ENCODE measurements at regions not wholly inside any gene's neighbourhood (a gene's known extent, or its start where the extent isn't known, plus 50 kb on each side); places are given as distances from the start of the nearest gene placed in this dataset.

DNA sequence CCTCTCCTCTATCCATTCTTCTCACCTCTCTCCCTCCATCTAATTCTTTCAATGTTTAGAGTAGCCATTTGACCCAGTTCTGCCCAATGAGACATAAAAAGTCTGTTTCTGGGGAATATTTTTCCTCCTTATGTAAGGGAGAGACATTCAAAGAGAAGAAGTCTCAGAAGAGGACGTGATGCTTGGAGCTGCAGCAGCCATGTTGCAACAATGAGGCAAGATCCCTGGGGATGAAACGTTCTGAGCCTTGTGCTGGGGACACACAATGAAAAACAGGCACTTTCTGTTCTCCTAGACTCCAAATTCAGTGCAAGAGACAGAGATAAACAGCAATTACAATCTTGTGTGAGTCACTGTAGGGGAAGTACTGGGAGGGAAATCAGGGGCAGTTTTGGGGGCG lies 130.8 kb downstream of the FOXL1 start:
- TF ChIP-seq, protein P1, sequence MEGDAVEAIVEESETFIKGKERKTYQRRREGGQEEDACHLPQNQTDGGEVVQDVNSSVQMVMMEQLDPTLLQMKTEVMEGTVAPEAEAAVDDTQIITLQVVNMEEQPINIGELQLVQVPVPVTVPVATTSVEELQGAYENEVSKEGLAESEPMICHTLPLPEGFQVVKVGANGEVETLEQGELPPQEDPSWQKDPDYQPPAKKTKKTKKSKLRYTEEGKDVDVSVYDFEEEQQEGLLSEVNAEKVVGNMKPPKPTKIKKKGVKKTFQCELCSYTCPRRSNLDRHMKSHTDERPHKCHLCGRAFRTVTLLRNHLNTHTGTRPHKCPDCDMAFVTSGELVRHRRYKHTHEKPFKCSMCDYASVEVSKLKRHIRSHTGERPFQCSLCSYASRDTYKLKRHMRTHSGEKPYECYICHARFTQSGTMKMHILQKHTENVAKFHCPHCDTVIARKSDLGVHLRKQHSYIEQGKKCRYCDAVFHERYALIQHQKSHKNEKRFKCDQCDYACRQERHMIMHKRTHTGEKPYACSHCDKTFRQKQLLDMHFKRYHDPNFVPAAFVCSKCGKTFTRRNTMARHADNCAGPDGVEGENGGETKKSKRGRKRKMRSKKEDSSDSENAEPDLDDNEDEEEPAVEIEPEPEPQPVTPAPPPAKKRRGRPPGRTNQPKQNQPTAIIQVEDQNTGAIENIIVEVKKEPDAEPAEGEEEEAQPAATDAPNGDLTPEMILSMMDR (conservative IDR thresholded peaks at IDR 0.05; ENCODE audit: low read depth, low read length): no peak
- no peak for TF ChIP-seq EZH2 (IDR thresholded peaks at IDR 0.05; ENCODE audit: borderline replicate concordance, low read depth, low read length, poor library complexity, severe bottlenecking)
- Histone ChIP-seq H3K27ac (ENCODE audit: low read depth, low read length, poor library complexity, severe bottlenecking) (no peak overlapping the region), H3K27me3 (replicated peaks; ENCODE audit: insufficient read depth, low read depth, low read length, poor library complexity) (peaks cover 20% of the 10 kb centered on the region), H3K9me3 (ENCODE audit: low read depth, low read length, poor library complexity, severe bottlenecking) (no peaks in the 10 kb centered on the region), H3K4me1 (ENCODE audit: insufficient read depth, low read length, poor library complexity, severe bottlenecking) (no peaks in the 10 kb centered on the region), H3K36me3 (ENCODE audit: insufficient read depth, low read length, poor library complexity, severe bottlenecking) (no peaks in the 10 kb centered on the region), H3K4me3 (ENCODE audit: low read depth, low read length, poor library complexity, severe bottlenecking) (no peak overlapping the region)
- BruUV-seq (replicated peaks): no TSS peak
- ChIA-PET POLR2A (ENCODE audit: low non-redundant PET) (no interaction called here), CTCF (no interaction called here)
- DNase-seq (ENCODE audit: low spot score): no peak
- intact Hi-C loops (cut with micrococcal nuclease; ENCODE audit: unreplicated experiment): no loop called here

DNA sequence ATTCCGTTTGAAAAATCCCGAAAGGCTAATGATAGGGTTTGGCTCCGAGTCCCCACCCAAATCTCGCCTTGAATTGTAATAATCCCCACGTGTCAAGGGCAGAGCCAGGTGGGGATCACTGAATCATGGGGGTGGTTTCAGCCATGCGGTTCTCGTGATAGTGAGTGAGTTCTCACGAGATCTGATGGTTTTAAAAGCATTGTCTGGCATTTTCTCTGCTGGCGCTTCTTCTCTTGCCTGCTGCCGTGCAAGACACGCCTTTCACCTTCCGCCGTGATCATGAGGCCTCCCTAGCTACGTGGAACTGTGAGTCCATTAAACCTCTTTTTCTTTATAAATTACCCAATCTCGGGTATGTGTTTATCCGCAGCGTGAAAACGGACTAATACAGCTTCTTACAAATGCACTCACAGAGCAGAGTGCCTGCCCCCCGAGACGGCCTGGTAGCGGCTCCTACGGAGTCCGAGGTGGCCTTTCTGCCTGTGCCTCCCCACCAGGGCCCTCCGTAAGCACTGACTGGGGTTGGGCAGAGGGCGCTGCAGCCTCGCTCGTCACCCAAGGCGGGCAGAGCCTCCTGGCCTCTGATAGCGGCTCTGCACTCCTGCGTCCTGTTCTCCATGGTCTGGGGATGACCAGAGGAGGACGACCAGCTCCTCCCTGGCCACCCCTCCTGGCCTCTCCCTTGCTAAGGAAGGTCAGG lies 131.7 kb downstream of the FOXL1 start:
- intact Hi-C loops (cut with micrococcal nuclease; ENCODE audit: unreplicated experiment): no loop called here
- no TSS peak for BruUV-seq (replicated peaks)
- CTCF ChIA-PET: no interaction called here
- H3K4me1 ChIP-seq (ENCODE audit: insufficient read depth, low read length, poor library complexity, severe bottlenecking): no peaks in the 10 kb centered on the region
- H3K27ac ChIP-seq (ENCODE audit: low read depth, low read length, poor library complexity, severe bottlenecking): no peak overlapping the region
- H3K36me3 ChIP-seq (ENCODE audit: insufficient read depth, low read length, poor library complexity, severe bottlenecking): no peaks in the 10 kb centered on the region
- no peak for DNase-seq (ENCODE audit: low spot score)
- peaks cover 20% of the 10 kb centered on the region for H3K27me3 ChIP-seq (replicated peaks; ENCODE audit: insufficient read depth, low read depth, low read length, poor library complexity)
- POLR2A ChIA-PET (ENCODE audit: low non-redundant PET): no interaction called here
- H3K4me3 ChIP-seq (ENCODE audit: low read depth, low read length, poor library complexity, severe bottlenecking): no peak overlapping the region
- TF ChIP-seq, protein P1 (conservative IDR thresholded peaks at IDR 0.05; ENCODE audit: low read depth, low read length): no peak
- no peak for TF ChIP-seq EZH2 (IDR thresholded peaks at IDR 0.05; ENCODE audit: borderline replicate concordance, low read depth, low read length, poor library complexity, severe bottlenecking)
- no peaks in the 10 kb centered on the region for H3K9me3 ChIP-seq (ENCODE audit: low read depth, low read length, poor library complexity, severe bottlenecking)

DNA sequence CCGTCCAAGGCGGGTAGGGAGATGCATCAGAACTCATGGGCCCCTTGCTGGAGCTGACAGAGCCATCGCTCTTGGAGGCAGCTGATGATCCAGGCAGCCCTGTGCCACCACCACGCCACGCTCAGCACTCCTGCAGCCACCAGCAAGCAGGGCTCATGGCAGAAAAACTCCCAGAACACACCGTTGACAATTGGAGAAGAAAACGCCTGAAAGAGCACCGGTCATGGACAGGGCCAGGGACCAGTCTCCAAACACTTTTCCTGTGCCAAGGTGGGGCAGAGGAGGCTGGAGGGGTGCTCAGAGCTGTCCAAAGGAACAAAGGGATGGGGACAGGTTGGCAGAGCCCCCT lies 132.2 kb downstream of the FOXL1 start:
- DNase-seq (ENCODE audit: low spot score): no peak
- ChIA-PET POLR2A (ENCODE audit: low non-redundant PET) (no interaction called here), CTCF (no interaction called here)
- intact Hi-C loops (cut with micrococcal nuclease; ENCODE audit: unreplicated experiment): no loop called here
- Histone ChIP-seq H3K4me3 (ENCODE audit: low read depth, low read length, poor library complexity, severe bottlenecking) (no peak overlapping the region), H3K27ac (ENCODE audit: low read depth, low read length, poor library complexity, severe bottlenecking) (no peak overlapping the region), H3K4me1 (ENCODE audit: insufficient read depth, low read length, poor library complexity, severe bottlenecking) (no peaks in the 10 kb centered on the region), H3K9me3 (ENCODE audit: low read depth, low read length, poor library complexity, severe bottlenecking) (no peaks in the 10 kb centered on the region), H3K36me3 (ENCODE audit: insufficient read depth, low read length, poor library complexity, severe bottlenecking) (no peaks in the 10 kb centered on the region), H3K27me3 (replicated peaks; ENCODE audit: insufficient read depth, low read depth, low read length, poor library complexity) (peaks cover 20% of the 10 kb centered on the region)
- TF ChIP-seq, protein P1 (conservative IDR thresholded peaks at IDR 0.05; ENCODE audit: low read depth, low read length): no peak
- TF ChIP-seq EZH2 (IDR thresholded peaks at IDR 0.05; ENCODE audit: borderline replicate concordance, low read depth, low read length, poor library complexity, severe bottlenecking): no peak
- BruUV-seq (replicated peaks): no TSS peak
